Left ventricle myocardium superior (tissue), 1 donor: ENCODE measurements at regions not wholly inside any gene's neighbourhood (a gene's known extent, or its start where the extent isn't known, plus 50 kb on each side); places are given as distances from the start of the nearest gene placed in this dataset.

Source experiments
- ATAC-seq: fragments of 200-7000 bp; cut with Tn5 transposase; one replicate; pipeline ENCODE4 v1.9.1; 2020; ENCODE audit warnings: mild to moderate bottlenecking, moderate library complexity
- DNase-seq: peaks from one replicate; pipeline ENCODE4 v3.0.0-alpha.2; 2020
- intact Hi-C: fragments of 100-400 bp; cut with micrococcal nuclease; formaldehyde crosslinking; loops from one replicate; pipeline ENCODE4 v1.11.0; 2022
- donor health status: DM: no; HTN: yes; CAD: no; lungs with severe emphysema.

- DNase-seq (no peak), ATAC-seq (no peak)
- intact Hi-C loops: no loop called here
These were observed 1569.4 kb downstream of the PCDH9 start for GRCh38 chr13:65660731-65661130.

DNA sequence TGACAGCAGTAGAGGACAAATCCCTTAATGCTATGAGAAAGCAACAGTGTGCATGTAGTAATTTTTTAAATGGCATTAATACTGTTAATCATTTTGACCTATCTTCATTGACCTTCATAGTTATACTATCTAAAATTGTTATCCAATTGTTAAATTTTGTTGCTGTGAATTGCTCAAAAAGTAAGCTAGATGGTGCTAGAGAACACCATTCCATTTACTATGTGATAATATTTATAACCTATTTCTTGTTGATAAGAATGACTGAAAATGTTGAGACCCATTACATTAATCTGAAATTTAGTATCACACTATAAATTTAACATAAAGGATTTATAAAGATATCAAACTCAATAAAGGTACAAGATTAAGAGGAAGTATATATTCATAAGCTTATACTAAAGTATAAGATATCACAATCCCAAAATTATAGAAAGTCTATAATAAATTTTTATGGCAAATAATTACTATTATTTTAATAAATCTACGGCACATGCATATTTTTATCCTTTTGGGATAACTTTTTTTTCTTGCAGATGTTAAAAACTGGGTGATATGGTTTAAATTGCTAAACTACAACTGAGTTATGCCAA lies 1573.3 kb downstream of the PCDH9 start:
- intact Hi-C loops: no loop called here
- no peak for DNase-seq
- ATAC-seq: no peak

DNA sequence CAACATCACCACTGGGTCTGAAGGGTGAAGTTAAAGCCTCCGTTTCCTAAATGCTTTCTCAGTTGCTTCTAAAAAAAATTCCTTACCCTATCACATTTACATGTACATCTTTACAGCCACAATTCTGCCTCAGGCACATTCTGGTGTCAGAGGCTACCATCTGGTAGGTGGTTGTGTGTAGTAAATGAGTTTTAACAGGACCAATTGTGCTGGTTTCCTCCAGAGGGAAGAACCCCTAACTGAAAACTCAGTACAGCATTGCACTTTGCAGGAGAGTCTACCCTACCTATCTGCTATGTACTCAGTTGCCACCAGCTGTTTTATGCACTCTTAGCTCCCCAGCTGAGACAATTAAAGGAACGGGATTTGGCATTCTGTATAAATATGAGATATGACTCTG lies 1576.5 kb downstream of the PCDH9 start:
- ATAC-seq (no peak), DNase-seq (no peak)
- intact Hi-C loops: no loop called here

- ATAC-seq: no peak
- intact Hi-C loops: no loop called here
- DNase-seq: no peak
These were observed 1579.8 kb downstream of the PCDH9 start for GRCh38 chr13:65650321-65650720.

GRCh38 chr13:65642996-65643395 lies 1587.1 kb downstream of the PCDH9 start:
- DNase-seq (no peak), ATAC-seq (no peak)
- intact Hi-C loops: no loop called here

DNA sequence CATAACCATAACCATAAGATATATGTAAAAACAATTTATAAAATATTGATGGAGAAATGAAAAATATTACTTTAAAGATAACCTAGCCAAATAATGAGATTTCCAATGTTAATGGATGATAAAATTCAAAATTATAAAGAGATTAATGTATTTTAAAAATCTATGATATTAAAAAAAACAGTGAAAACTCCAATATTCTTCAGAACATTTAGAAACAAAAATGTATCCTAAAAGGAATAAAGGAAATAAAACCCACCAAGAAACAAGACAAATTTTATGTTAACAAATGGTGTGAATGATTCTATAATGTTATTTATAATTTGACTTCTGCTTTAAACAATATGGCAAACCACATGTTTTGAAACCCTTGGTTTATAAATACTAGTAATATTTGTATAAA lies 1587.8 kb downstream of the PCDH9 start:
- no peak for DNase-seq
- intact Hi-C loops: no loop called here
- ATAC-seq: no peak

- intact Hi-C loops: no loop called here
- DNase-seq: no peak
- ATAC-seq: no peak
These were observed 1591.5 kb downstream of the PCDH9 start for GRCh38 chr13:65638572-65639168.

GRCh38 chr13:65633806-65634205 lies 1596.3 kb downstream of the PCDH9 start:
- intact Hi-C loops: no loop called here
- ATAC-seq: no peak
- DNase-seq: no peak

GRCh38 chr13:65631078-65631477 lies 1599.1 kb downstream of the PCDH9 start:
- DNase-seq: no peak
- no peak for ATAC-seq
- intact Hi-C loops: no loop called here

- ATAC-seq (no peak), DNase-seq (no peak)
- intact Hi-C loops: no loop called here
These were observed 1600.2 kb downstream of the PCDH9 start for GRCh38 chr13:65629926-65630325.

DNA sequence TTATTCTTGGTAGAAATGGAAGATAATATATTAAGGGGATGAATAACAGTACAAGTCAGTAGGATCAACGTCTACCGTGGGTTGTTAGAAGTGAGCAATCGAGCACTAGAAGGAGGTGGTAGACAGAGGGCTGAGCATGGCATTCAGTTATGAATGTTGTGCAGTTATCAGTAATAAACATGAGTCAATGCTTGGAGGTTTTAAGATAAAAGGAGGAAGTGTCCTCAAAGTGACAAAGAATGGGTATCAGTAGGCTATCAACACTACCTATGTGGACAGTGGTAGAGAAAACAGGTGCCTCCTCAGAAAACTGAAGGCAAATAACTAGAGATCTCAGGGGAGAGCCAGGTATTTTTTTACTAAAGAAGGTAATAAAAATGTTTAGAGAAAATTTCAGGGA lies 1607.0 kb downstream of the PCDH9 start:
- DNase-seq (no peak), ATAC-seq (no peak)
- intact Hi-C loops: no loop called here

DNA sequence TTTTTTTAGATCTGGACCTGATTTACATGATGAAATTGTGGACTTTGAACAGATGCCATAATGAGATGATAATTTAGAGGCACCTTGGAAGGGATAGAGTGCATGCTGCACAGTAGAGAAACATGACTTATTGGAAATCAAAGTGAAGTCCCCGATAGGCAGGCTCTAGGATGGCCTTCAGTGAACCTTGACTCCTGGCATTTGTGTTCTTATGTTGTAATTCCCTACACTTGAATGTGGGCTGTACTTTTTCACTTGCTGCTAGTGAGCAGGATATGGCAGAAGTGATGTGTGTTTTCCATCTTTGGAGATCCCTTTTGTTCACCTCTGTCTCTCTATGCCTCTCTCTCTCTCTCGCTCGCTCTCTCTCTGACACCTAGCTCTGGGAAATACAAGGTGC lies 1614.6 kb downstream of the PCDH9 start:
- intact Hi-C loops: no loop called here
- ATAC-seq (no peak), DNase-seq (no peak)

GRCh38 chr13:65613004-65613403 lies 1617.1 kb downstream of the PCDH9 start:
- DNase-seq (no peak), ATAC-seq (no peak)
- intact Hi-C loops: no loop called here

DNA sequence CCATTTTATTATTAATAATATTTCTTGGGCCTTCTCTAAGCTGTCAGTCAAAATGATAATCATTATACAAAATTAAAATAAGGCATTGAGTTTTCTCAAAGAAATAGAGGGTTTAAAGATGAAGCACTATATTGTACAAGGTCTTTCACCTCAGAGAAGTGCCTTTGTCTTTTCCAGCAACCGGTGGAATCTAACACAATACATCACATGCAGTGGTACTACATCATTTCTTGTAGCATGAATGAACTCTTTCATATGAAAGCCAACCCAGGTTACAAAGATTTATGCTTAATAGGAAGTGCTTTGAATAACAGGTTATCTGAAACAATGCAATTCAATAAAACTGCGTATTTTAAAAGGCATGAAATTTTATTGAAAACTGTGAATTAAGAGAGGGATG lies 1620.8 kb downstream of the PCDH9 start:
- ATAC-seq: no peak
- DNase-seq: no peak
- intact Hi-C loops: no loop called here

DNA sequence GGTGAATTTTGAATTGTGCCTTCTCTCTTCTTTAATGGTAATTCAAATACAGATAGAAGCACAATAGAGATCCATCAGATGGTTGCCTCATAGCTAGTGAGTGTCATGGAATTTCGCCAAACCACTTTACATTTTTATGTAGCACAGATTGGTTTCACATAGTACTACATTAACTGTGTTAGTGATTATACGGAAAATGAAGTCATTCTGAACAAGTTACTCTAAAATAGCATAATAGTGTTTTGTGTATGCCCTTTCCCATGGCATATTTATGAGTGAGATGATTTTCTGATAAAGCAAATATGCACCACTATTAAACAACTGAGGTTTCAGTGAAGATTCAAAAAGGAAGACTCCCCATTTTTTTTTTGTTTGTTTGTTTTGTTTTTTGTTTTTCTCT lies 1623.5 kb downstream of the PCDH9 start:
- no peak for ATAC-seq
- DNase-seq: no peak
- intact Hi-C loops: no loop called here

DNA sequence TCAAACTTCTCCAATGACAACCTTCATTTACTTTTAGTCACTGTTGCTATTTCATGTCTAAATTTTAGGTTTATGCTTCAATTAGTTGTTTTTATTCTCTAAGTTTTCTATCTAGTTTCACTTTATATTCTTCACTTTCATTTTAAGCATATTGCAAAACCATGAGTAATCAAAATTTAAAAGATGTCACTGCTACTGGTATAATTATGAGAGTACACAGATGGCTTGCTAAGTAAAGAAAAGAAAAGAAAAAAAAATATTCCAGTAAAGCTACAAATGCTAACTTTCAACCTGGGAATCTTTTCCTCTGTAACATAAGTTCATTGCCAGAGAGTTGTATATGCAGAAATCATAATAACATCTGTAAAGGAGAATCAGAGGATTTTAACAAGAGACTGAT lies 1624.7 kb downstream of the PCDH9 start:
- no peak for ATAC-seq
- DNase-seq: no peak
- intact Hi-C loops: no loop called here

DNA sequence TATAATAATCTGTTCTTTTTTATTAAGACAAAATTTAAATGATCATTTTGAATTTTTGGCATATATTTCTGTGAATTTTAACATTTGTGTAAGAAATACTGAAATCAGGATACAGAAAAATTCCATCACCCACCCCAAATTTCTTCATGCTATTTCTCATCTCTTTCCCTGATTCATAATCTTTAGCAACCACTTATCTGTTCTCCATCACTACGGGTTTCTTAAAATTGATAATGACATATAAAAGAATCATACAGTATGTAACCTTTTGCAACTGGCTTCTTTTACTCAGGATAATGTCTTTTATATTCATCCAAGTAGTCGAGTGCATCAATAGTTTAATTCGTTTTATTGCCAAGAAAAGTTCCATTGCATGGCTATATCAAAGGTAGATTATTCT lies 1627.0 kb downstream of the PCDH9 start:
- DNase-seq (no peak), ATAC-seq (no peak)
- intact Hi-C loops: no loop called here

GRCh38 chr13:65601855-65602254 lies 1628.3 kb downstream of the PCDH9 start:
- no peak for ATAC-seq
- intact Hi-C loops: no loop called here
- DNase-seq: no peak

- intact Hi-C loops: no loop called here
- ATAC-seq (no peak), DNase-seq (no peak)
These were observed 1629.4 kb downstream of the PCDH9 start for GRCh38 chr13:65600702-65601101.

- peak; percentile 53 for ATAC-seq
- DNase-seq: no peak
- intact Hi-C loops: no loop called here
These were observed 1632.0 kb downstream of the PCDH9 start for GRCh38 chr13:65597839-65598818.

DNA sequence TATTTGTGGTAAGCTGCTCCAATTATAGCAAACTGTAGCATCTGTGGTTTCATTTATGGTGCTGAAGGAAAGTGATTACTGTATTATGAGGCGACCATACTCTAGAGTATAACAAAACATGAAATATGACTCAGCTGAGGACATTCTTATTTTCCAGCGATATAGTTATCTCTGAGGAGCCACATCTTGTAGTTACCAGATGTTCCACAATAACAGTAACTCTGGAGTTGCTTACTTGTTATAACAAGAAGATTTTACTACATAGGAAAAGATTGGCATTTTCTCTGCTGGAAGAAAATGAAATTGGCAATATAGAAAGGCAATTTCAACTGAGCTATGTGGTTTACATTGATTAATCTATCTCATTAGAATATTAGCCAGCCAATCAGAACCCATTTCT lies 1634.2 kb downstream of the PCDH9 start:
- DNase-seq (no peak), ATAC-seq (no peak)
- intact Hi-C loops: no loop called here
